ENCODE measurements at regions not wholly inside any gene's neighbourhood (a gene's known extent, or its start where the extent isn't known, plus 50 kb on each side); places are given as distances from the start of the nearest gene placed in this dataset.

- TF ChIP-seq SUZ12 (IDR thresholded peaks at IDR 0.05) (no peak), BHLHE40 (IDR thresholded peaks at IDR 0.05; ENCODE audit: borderline replicate concordance) (no peak), SP1 (IDR thresholded peaks at IDR 0.05) (no peak), CTBP1 (IDR thresholded peaks at IDR 0.05; ENCODE audit: borderline replicate concordance) (no peak), FOXM1 (IDR thresholded peaks at IDR 0.05; ENCODE audit: borderline replicate concordance) (no peak), ZNF384 (IDR thresholded peaks at IDR 0.05) (no peak), HDGF (IDR thresholded peaks at IDR 0.05; ENCODE audit: borderline replicate concordance) (no peak), ELF4 (IDR thresholded peaks at IDR 0.05) (no peak), FOXA1 (IDR thresholded peaks at IDR 0.05) (no peak), ARNT (IDR thresholded peaks at IDR 0.05) (no peak), PKNOX1 (IDR thresholded peaks at IDR 0.05) (no peak)
Measured at GRCh38 chr15:66981771-66982170, 83.6 kb upstream of the SMAD3 start.
